ENCODE measurements at regions not wholly inside any gene's neighbourhood (a gene's known extent, or its start where the extent isn't known, plus 50 kb on each side); places are given as distances from the start of the nearest gene placed in this dataset.

DNA sequence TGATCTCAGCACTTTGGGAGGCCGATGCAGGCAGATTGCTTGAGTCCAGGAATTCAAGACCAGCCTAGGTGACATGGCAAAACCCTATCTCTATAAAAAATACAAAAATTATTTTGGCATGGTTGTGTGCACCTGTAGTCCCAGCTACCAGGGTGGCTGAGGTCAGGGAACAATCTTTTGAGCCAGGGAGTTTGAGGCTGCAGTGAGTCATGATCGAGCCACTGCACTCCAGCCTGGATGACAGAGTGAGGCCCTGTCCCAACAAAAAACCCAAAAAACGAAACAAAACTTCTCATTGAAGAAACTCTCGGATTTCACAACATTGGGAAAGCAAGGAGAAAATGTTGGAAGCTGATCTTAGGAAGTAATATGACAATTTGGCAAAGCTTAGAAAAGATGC, 317.3 kb upstream of the MGAT5 start:
- Mint-ChIP-seq H3K36me3 (ENCODE audit: low read depth) (no peaks in the 10 kb centered on the region), H3K27me3 (peaks cover 24% of the 10 kb centered on the region), H3K4me1 (ENCODE audit: low read depth) (no peaks in the 10 kb centered on the region), H3K4me3 (no peak overlapping the region), H3K9me3 (no peaks in the 10 kb centered on the region), H3K27ac (no peak overlapping the region)
- no peak for DNase-seq

GRCh38 chr2:133937669-133938068, 316.2 kb upstream of the MGAT5 start:
- Mint-ChIP-seq H3K27me3 (peaks cover 24% of the 10 kb centered on the region), H3K9me3 (no peaks in the 10 kb centered on the region), H3K4me3 (no peak overlapping the region), H3K36me3 (ENCODE audit: low read depth) (no peaks in the 10 kb centered on the region), H3K4me1 (ENCODE audit: low read depth) (no peaks in the 10 kb centered on the region), H3K27ac (no peak overlapping the region)
- DNase-seq: no peak

- Mint-ChIP-seq H3K4me3 (no peak overlapping the region), H3K9me3 (no peaks in the 10 kb centered on the region), H3K27me3 (peaks cover 27% of the 10 kb centered on the region), H3K27ac (no peak overlapping the region), H3K4me1 (ENCODE audit: low read depth) (no peaks in the 10 kb centered on the region), H3K36me3 (ENCODE audit: low read depth) (no peaks in the 10 kb centered on the region)
- DNase-seq: no peak
Measured at GRCh38 chr2:133940134-133940533, 313.7 kb upstream of the MGAT5 start.

DNA sequence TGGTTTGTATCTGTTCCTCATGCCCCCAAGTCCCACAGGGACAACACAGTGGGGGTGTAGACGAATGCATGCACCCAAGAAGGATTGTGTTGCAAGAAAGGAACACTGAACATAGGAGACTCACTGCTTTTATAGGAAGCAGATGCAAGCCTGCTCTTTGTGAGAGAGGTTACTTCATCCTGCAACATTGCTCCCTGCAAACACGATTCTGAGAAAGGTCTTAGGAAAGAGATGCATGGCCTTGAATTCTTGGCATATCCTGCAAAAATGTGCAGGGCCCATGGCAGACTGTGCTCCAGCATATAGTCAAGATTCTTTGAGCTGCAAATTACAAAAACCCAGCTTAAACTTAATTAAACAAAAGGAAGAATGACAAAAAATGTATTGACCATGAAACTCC, 312.2 kb upstream of the MGAT5 start:
- no peak for DNase-seq
- Mint-ChIP-seq H3K4me3 (no peak overlapping the region), H3K9me3 (no peaks in the 10 kb centered on the region), H3K4me1 (ENCODE audit: low read depth) (no peaks in the 10 kb centered on the region), H3K27ac (no peak overlapping the region), H3K36me3 (ENCODE audit: low read depth) (no peaks in the 10 kb centered on the region), H3K27me3 (peaks cover 21% of the 10 kb centered on the region)

DNA sequence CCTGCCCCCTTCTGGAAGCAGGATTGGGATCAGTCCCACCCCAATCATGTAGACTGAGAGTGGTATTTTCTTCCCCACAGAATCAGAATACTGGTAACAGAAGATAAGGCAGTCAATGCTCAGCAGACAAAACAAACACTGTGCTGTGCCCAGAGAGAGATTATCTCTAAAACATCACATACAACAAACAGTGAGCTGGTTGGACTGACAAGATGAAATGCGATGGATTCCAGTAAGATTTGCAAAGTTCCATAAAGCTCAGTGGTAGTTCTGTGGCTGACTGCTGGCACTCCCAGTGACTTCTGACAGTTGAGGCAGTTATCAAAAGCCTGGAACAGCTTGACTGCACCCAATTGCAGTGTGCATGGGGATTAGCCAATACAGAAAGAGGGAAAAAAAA, 311.5 kb upstream of the MGAT5 start:
- Mint-ChIP-seq H3K27ac (no peak overlapping the region), H3K4me3 (no peak overlapping the region), H3K36me3 (ENCODE audit: low read depth) (no peaks in the 10 kb centered on the region), H3K4me1 (ENCODE audit: low read depth) (no peaks in the 10 kb centered on the region), H3K27me3 (peaks cover 18% of the 10 kb centered on the region), H3K9me3 (no peaks in the 10 kb centered on the region)
- no peak for DNase-seq

DNA sequence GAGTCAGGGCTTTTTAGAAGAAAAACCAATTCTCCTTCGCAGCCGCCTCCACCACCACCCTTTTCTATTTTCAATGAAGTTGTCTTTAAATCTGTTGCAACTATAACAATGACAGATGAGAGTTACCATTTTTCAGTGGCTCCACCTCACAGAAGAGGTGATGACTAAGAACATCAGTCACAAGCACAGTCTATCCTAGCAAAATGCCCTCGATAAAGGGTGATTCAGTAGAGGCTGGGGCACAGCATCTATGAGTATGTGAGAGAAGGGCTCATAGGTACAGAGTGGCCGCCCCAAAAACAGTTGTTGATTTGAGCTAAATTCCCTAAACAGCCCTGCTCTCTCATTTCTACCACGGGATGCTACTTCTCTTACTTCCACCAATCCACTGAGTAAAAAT, 310.8 kb upstream of the MGAT5 start:
- Mint-ChIP-seq H3K9me3 (no peaks in the 10 kb centered on the region), H3K4me1 (ENCODE audit: low read depth) (no peaks in the 10 kb centered on the region), H3K27ac (no peak overlapping the region), H3K27me3 (peaks cover 14% of the 10 kb centered on the region), H3K36me3 (ENCODE audit: low read depth) (no peaks in the 10 kb centered on the region), H3K4me3 (no peak overlapping the region)
- DNase-seq: no peak

DNA sequence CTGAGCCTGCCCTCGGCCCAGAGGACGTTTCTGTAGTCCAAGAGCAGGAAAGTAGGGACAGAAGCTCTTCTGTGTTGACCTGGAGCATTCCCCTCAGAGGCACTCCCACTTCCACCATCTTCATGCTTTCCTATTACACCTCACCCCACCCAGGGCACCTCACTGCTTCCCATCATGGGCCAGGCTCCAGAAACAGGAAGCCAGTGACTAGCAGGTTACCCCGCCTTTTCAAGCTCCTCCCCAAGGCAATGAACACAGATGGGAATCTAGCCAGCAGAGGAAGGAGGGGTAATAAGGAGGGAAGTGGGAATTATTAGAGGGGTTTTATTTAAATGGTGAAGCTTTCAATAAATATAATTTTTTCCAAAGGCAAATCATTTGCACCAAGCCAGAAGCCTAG, 308.8 kb upstream of the MGAT5 start:
- no peak overlapping the region for H3K27ac Mint-ChIP-seq

DNA sequence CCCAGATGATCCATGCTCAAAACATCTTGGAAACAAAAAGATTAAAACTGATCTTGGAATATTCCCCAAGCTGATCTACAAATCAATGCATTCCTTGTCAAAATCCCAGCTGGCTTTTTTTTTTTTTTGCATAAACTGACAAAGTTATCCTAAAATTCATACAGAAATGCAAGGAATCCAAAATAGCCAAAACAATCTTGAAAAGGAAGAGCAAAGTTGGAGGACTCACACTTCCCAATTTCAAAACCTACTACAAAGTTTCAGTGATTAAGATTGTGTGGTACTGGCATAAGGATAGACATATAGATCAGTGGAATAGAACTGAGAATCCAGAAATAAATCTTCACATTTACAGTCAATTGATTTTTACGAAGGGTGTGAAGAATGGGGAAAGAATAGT, 306.8 kb upstream of the MGAT5 start:
- peaks cover 3% of the 10 kb centered on the region for H3K27me3 Mint-ChIP-seq
- H3K4me3 Mint-ChIP-seq: no peak overlapping the region
- H3K36me3 Mint-ChIP-seq (ENCODE audit: low read depth): no peaks in the 10 kb centered on the region
- H3K4me1 Mint-ChIP-seq (ENCODE audit: low read depth): no peaks in the 10 kb centered on the region
- DNase-seq: no peak
- H3K27ac Mint-ChIP-seq: no peak overlapping the region
- H3K9me3 Mint-ChIP-seq: no peaks in the 10 kb centered on the region

More for the DNA sequence above, 308.8 kb upstream of the MGAT5 start:
- Mint-ChIP-seq H3K27me3 (peaks cover 6% of the 10 kb centered on the region), H3K4me1 (ENCODE audit: low read depth) (no peaks in the 10 kb centered on the region), H3K4me3 (no peak overlapping the region), H3K9me3 (no peaks in the 10 kb centered on the region), H3K36me3 (ENCODE audit: low read depth) (no peaks in the 10 kb centered on the region)
- DNase-seq: no peak

DNA sequence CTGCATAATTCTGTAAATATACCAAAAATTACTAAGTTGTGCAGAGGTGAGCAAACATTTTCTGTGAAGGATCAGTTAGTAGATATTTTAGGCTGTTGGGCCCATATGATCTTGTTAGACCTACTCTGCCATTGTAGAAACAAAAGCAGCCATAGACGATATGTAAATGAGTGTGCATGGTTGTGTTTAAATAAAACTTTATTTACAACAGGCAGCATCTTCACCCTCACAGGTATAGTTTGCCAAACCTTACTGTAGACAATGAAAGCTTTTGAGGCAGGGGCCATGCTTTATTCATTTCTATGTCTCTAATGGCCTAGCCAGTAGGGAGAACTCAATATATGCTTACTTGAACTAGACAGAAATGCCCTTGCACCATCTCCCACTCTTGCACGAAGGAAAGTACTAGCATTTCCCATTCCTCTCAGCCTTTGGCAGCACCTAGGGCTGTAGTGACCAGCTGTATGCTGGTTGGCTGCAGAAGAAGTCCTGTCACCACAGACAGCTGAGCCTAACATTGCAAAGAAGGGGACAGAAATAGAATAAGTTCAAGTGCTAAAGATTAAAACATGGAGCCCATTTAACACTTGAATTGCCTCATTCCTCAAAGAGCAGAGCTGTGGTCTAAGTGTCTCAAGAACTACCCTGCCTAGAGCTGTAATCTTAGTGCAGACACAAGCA, 305.1 kb upstream of the MGAT5 start:
- Mint-ChIP-seq H3K27ac (no peak overlapping the region), H3K4me1 (ENCODE audit: low read depth) (no peaks in the 10 kb centered on the region), H3K36me3 (ENCODE audit: low read depth) (no peaks in the 10 kb centered on the region), H3K9me3 (no peaks in the 10 kb centered on the region), H3K4me3 (no peak overlapping the region), H3K27me3 (peaks cover 3% of the 10 kb centered on the region)
- no peak for DNase-seq

DNA sequence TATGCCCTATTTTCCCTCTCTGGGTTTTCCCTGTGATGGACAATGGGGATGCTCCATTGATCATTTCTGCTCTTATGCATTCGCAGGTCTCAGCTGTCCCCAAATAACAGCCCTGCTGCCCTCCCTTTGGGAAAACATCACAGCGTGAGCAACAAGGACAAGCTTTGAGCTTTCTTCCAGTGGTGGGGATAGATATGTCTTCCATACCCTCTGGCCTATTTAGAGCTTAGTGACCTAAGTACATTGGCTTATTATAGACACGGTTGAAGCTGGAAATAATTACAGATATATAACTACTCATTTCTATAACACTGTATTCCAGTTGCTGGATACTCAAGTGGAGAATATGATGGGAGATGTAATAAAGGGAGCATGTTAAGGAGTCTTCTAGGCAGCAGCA, 304.3 kb upstream of the MGAT5 start:
- no peak overlapping the region for H3K27ac Mint-ChIP-seq

GRCh38 chr2:133951209-133951608, 302.7 kb upstream of the MGAT5 start:
- no peaks in the 10 kb centered on the region for H3K4me1 Mint-ChIP-seq (ENCODE audit: low read depth)
- no peak overlapping the region for H3K4me3 Mint-ChIP-seq
- no peak for DNase-seq
- no peaks in the 10 kb centered on the region for H3K9me3 Mint-ChIP-seq
- no peaks in the 10 kb centered on the region for H3K36me3 Mint-ChIP-seq (ENCODE audit: low read depth)
- peaks cover 6% of the 10 kb centered on the region for H3K27me3 Mint-ChIP-seq
- H3K27ac Mint-ChIP-seq: no peak overlapping the region

More for the DNA sequence above, 304.3 kb upstream of the MGAT5 start:
- Mint-ChIP-seq H3K4me1 (ENCODE audit: low read depth) (no peaks in the 10 kb centered on the region), H3K36me3 (ENCODE audit: low read depth) (no peaks in the 10 kb centered on the region), H3K9me3 (no peaks in the 10 kb centered on the region), H3K27me3 (peaks cover 1% of the 10 kb centered on the region), H3K4me3 (no peak overlapping the region)
- DNase-seq: no peak

- Mint-ChIP-seq H3K27me3 (peaks cover 18% of the 10 kb centered on the region), H3K27ac (no peak overlapping the region), H3K4me3 (no peak overlapping the region), H3K4me1 (ENCODE audit: low read depth) (no peaks in the 10 kb centered on the region), H3K36me3 (ENCODE audit: low read depth) (no peaks in the 10 kb centered on the region), H3K9me3 (no peaks in the 10 kb centered on the region)
- no peak for DNase-seq
Measured at GRCh38 chr2:133952420-133952819, 301.5 kb upstream of the MGAT5 start.

- no peak overlapping the region for H3K27ac Mint-ChIP-seq
- H3K4me3 Mint-ChIP-seq: no peak overlapping the region
- peaks cover 19% of the 10 kb centered on the region for H3K27me3 Mint-ChIP-seq
- no peak for DNase-seq
- no peaks in the 10 kb centered on the region for H3K9me3 Mint-ChIP-seq
- no peaks in the 10 kb centered on the region for H3K4me1 Mint-ChIP-seq (ENCODE audit: low read depth)
- no peaks in the 10 kb centered on the region for H3K36me3 Mint-ChIP-seq (ENCODE audit: low read depth)
Measured at GRCh38 chr2:133952896-133953295, 301.0 kb upstream of the MGAT5 start.

GRCh38 chr2:133953524-133953923, 300.3 kb upstream of the MGAT5 start:
- Mint-ChIP-seq H3K27me3 (peaks cover 22% of the 10 kb centered on the region), H3K36me3 (ENCODE audit: low read depth) (no peaks in the 10 kb centered on the region), H3K27ac (no peak overlapping the region), H3K9me3 (no peaks in the 10 kb centered on the region), H3K4me3 (no peak overlapping the region), H3K4me1 (ENCODE audit: low read depth) (no peaks in the 10 kb centered on the region)
- DNase-seq: no peak

DNA sequence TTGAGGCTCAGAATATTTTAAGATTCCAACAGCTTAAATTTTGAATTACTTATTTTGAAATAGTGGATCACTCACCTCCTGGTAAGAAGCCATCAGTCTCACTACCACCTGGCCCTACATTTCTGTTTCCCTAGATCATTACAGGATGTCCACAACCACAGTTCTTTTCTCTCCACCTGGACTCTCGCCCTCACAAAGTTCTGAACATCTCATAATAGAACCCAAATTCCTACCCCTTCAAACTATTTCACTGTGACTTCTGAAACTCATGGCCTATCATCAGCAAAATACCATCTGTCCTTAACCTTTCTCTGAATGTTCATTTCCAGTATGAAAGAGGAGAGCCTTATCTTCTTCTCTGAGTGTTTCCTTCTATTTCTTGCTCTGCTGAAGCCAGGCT, 299.2 kb upstream of the MGAT5 start:
- no peak overlapping the region for H3K27ac Mint-ChIP-seq
- DNase-seq: no peak
- H3K4me1 Mint-ChIP-seq (ENCODE audit: low read depth): no peaks in the 10 kb centered on the region
- H3K36me3 Mint-ChIP-seq (ENCODE audit: low read depth): no peaks in the 10 kb centered on the region
- H3K27me3 Mint-ChIP-seq: peaks cover 29% of the 10 kb centered on the region
- no peak overlapping the region for H3K4me3 Mint-ChIP-seq
- H3K9me3 Mint-ChIP-seq: no peaks in the 10 kb centered on the region

GRCh38 chr2:133955169-133955568, 298.7 kb upstream of the MGAT5 start:
- no peak for DNase-seq
- H3K4me3 Mint-ChIP-seq: no peak overlapping the region
- H3K9me3 Mint-ChIP-seq: no peaks in the 10 kb centered on the region
- no peaks in the 10 kb centered on the region for H3K4me1 Mint-ChIP-seq (ENCODE audit: low read depth)
- H3K36me3 Mint-ChIP-seq (ENCODE audit: low read depth): no peaks in the 10 kb centered on the region
- peaks cover 31% of the 10 kb centered on the region for H3K27me3 Mint-ChIP-seq
- H3K27ac Mint-ChIP-seq: no peak overlapping the region
